H9 (cell line): ENCODE measurements at regions not wholly inside any gene's neighbourhood (a gene's known extent, or its start where the extent isn't known, plus 50 kb on each side); places are given as distances from the start of the nearest gene placed in this dataset.

Source experiments
- DNase-seq: peaks from one replicate; pipeline ENCODE4 v3.0.0-alpha.2; 2017
- H2AFZ ChIP-seq: one replicate; pipeline ENCODE4 v1.6.1; 2013; ENCODE audit warnings: mild to moderate bottlenecking, low read length, control low read depth, moderate library complexity
- H2AK5ac ChIP-seq: 2 replicates; pipeline ENCODE4 v1.6.1; 2013; ENCODE audit warnings: low read length, control low read depth, mixed read lengths; ENCODE audit not compliant: insufficient read length
- H2BK120ac ChIP-seq: one replicate; pipeline ENCODE4 v1.6.1; 2013; ENCODE audit warnings: low read depth, mild to moderate bottlenecking, low read length, control low read depth, inconsistent platforms; ENCODE audit not compliant: poor library complexity, severe bottlenecking
- H2BK12ac ChIP-seq: 2 replicates; pipeline ENCODE4 v1.6.1; 2013; ENCODE audit warnings: low read length, control low read depth, mixed read lengths, low read depth; ENCODE audit not compliant: insufficient read length
- H2BK15ac ChIP-seq: 2 replicates; pipeline ENCODE4 v1.6.1; 2013; ENCODE audit warnings: low read depth, low read length, control low read depth
- H2BK20ac ChIP-seq: one replicate; pipeline ENCODE4 v1.6.1; 2013; ENCODE audit warnings: low read depth, mild to moderate bottlenecking, low read length, control low read depth, inconsistent platforms; ENCODE audit not compliant: poor library complexity, severe bottlenecking
- H2BK5ac ChIP-seq: 2 replicates; pipeline ENCODE4 v1.6.1; 2013; ENCODE audit warnings: low read length, control low read depth, mixed read lengths; ENCODE audit not compliant: insufficient read length
- H3K14ac ChIP-seq: 2 replicates; pipeline ENCODE4 v1.6.1; 2013; ENCODE audit warnings: low read length, control low read depth; ENCODE audit not compliant: insufficient read depth
- H3K18ac ChIP-seq: 2 replicates; pipeline ENCODE4 v1.6.1; 2013; ENCODE audit warnings: low read depth, mild to moderate bottlenecking, mixed read lengths, low read length, control low read depth; ENCODE audit not compliant: insufficient read length
- H3K23ac ChIP-seq: 2 replicates; pipeline ENCODE4 v1.6.1; 2013; ENCODE audit warnings: low read length, control low read depth, mixed read lengths, low read depth; ENCODE audit not compliant: insufficient read length
- H3K23me2 ChIP-seq: 2 replicates; pipeline ENCODE4 v1.6.1; 2013; ENCODE audit warnings: low read depth, mild to moderate bottlenecking, mixed read lengths, low read length, control low read depth; ENCODE audit not compliant: insufficient read length, poor library complexity, severe bottlenecking
- H3K27ac ChIP-seq: 2 replicates; pipeline ENCODE4 v1.5.1; 2013; ENCODE audit warnings: low read length, control low read depth, mixed read lengths, low read depth; ENCODE audit not compliant: insufficient read length
- H3K27me3 ChIP-seq: 2 replicates; pipeline ENCODE4 v1.6.1; 2013; ENCODE audit warnings: low read length, control low read depth, inconsistent platforms; ENCODE audit not compliant: insufficient read depth
- H3K4ac ChIP-seq: 2 replicates; pipeline ENCODE4 v1.6.1; 2013; ENCODE audit warnings: low read depth, mild to moderate bottlenecking, control low read depth, inconsistent platforms, low read length, moderate library complexity
- H3K4me1 ChIP-seq: 2 replicates; pipeline ENCODE4 v1.6.1; 2013; ENCODE audit warnings: low read length, control low read depth, inconsistent platforms; ENCODE audit not compliant: insufficient read depth
- H3K4me2 ChIP-seq: 2 replicates; pipeline ENCODE4 v1.6.1; 2013; ENCODE audit warnings: low read length, control low read depth, mixed read lengths; ENCODE audit not compliant: insufficient read length, insufficient read depth
- H3K56ac ChIP-seq: 2 replicates; pipeline ENCODE4 v1.6.1; 2013; ENCODE audit warnings: low read depth, mild to moderate bottlenecking, mixed read lengths, low read length, control low read depth; ENCODE audit not compliant: insufficient read length
- H3K79me1 ChIP-seq: 2 replicates; pipeline ENCODE4 v1.6.1; 2013; ENCODE audit warnings: low read depth, mild to moderate bottlenecking, moderate library complexity, low read length, control low read depth, inconsistent platforms; ENCODE audit not compliant: insufficient read depth, poor library complexity, severe bottlenecking
- H3K79me2 ChIP-seq: 2 replicates; pipeline ENCODE4 v1.6.1; 2013; ENCODE audit warnings: low read length, control low read depth, inconsistent platforms; ENCODE audit not compliant: insufficient read depth
- H3K9ac ChIP-seq: 2 replicates; pipeline ENCODE4 v1.6.1; 2013; ENCODE audit warnings: low read length, control low read depth, mixed read lengths; ENCODE audit not compliant: insufficient read length; ENCODE audit errors: extremely low read depth
- H3K9me3 ChIP-seq: one replicate; pipeline ENCODE4 v1.6.1; 2013; ENCODE audit warnings: low read depth, low read length, inconsistent platforms; ENCODE audit not compliant: control insufficient read depth
- H3T11ph ChIP-seq: one replicate; pipeline ENCODE4 v1.6.1; 2013; ENCODE audit warnings: mild to moderate bottlenecking, low read length, control low read depth, inconsistent platforms
- H4K20me1 ChIP-seq: one replicate; pipeline ENCODE4 v1.6.1; 2013; ENCODE audit not compliant: control insufficient read depth, insufficient read length, insufficient read depth
- H4K5ac ChIP-seq: 2 replicates; pipeline ENCODE4 v1.6.1; 2013; ENCODE audit warnings: low read depth, mild to moderate bottlenecking, mixed read lengths, low read length, control low read depth; ENCODE audit not compliant: insufficient read length
- H4K8ac ChIP-seq: replicated peaks from 2 replicates; pipeline ENCODE4 v1.6.1; 2013; ENCODE audit warnings: low read length, control low read depth, mixed read lengths, low read depth; ENCODE audit not compliant: insufficient read length
- H4K91ac ChIP-seq: 2 replicates; pipeline ENCODE4 v1.6.1; 2013; ENCODE audit warnings: low read depth, mild to moderate bottlenecking, moderate library complexity, mixed read lengths, low read length, control low read depth; ENCODE audit not compliant: insufficient read length
- H3K27ac Mint-ChIP-seq, 3 experiments: 2 replicates in 2 of 3; 3 replicates in 1 of 3; pipeline ENCODE4 v1.8.0; 2020 to 2021; ENCODE audit warnings: mixed read lengths in 3 of 3, mild to moderate bottlenecking in 1 of 3, moderate library complexity in 1 of 3
- H3K27me3 Mint-ChIP-seq: 2 replicates; pipeline ENCODE4 v1.8.0; 2021; ENCODE audit warnings: low read depth, mild to moderate bottlenecking, moderate library complexity, mixed read lengths
- H3K36me3 Mint-ChIP-seq, 3 experiments: 2 replicates in 2 of 3; 3 replicates in 1 of 3; pipeline ENCODE4 v1.8.0; 2020 to 2021; ENCODE audit warnings: low read depth in 3 of 3, mixed read lengths in 3 of 3; ENCODE audit not compliant: insufficient read depth in 1 of 3
- H3K4me1 Mint-ChIP-seq, 2 experiments: 2 replicates each; pipeline ENCODE4 v1.8.0; 2020; ENCODE audit warnings: mixed read lengths in 2 of 2
- H3K4me3 Mint-ChIP-seq, 2 experiments: 2 replicates in 1 of 2; 3 replicates in 1 of 2; pipeline ENCODE4 v1.8.0; 2020 to 2021; ENCODE audit warnings: mild to moderate bottlenecking in 2 of 2, mixed read lengths in 2 of 2, moderate library complexity in 1 of 2
- H3K9me3 Mint-ChIP-seq, 2 experiments: 2 replicates in 1 of 2; 3 replicates in 1 of 2; pipeline ENCODE4 v1.8.0; 2020; ENCODE audit warnings: mild to moderate bottlenecking in 2 of 2, mixed read lengths in 2 of 2, moderate library complexity in 1 of 2
- WGBS: extraction: QIAGEN DNeasy Blood & Tissue Kit; methylation state at CpG from one replicate; pipeline ENCODE4 v1.1.7; 2013; ENCODE audit warnings: missing lambda C conversion rate, low lambda C conversion rate, mixed read lengths; ENCODE audit not compliant: insufficient read length; ENCODE audit errors: extremely low coverage; 5-methylcytosine and 5-hydroxymethylcytosine counted together
- TF ChIP-seq, protein P1 (sequence below): fragments of 200-600 bp; sonication (generic); conservative IDR thresholded peaks from 3 replicates; pipeline ENCODE4 v1.8.0; 2021; ENCODE audit warnings: antibody characterized with exemption, mild to moderate bottlenecking

GRCh38 chr16:51592535-51593300, 441.6 kb upstream of the SALL1 start:
- peak overlapping the region; percentile 10 to 71 (median 41); a peak in 3 of 7 replicates for H3K27ac Mint-ChIP-seq
- no peak overlapping the region for H3K4me3 Mint-ChIP-seq
- Histone ChIP-seq H3K4ac (no peak overlapping the region), H3K18ac (no peak overlapping the region), H3K23ac (no peak overlapping the region), H3K9ac (no peak overlapping the region), H3K56ac (no peak overlapping the region), H3K4me1 (peaks cover 7% of the 10 kb centered on the region; the same call in 1 of the 2 replicates), H3K27ac (no peak overlapping the region), H2BK5ac (no peak overlapping the region), H4K8ac (no peak overlapping the region), H2BK20ac (no peak overlapping the region), H3K14ac (no peak overlapping the region), H3K23me2 (no peaks in the 10 kb centered on the region), H3K9me3 (no peaks in the 10 kb centered on the region), H4K20me1 (no peaks in the 10 kb centered on the region), H3K79me1 (no peaks in the 10 kb centered on the region), H2AFZ (no peak overlapping the region), H2AK5ac (no peak overlapping the region), H2BK120ac (no peak overlapping the region), H2BK12ac (no peak overlapping the region), H4K5ac (no peak overlapping the region), H2BK15ac (no peak overlapping the region), H3T11ph (no peak overlapping the region), H3K79me2 (no peaks in the 10 kb centered on the region), H3K4me2 (no peak overlapping the region), H4K91ac (no peak overlapping the region), H3K27me3 (no peaks in the 10 kb centered on the region)
- 0 out of 2 replicates have a peak, but pooled peaks cover 2% of the 10 kb centered on the region for H3K27me3 Mint-ChIP-seq
- no peak for DNase-seq
- H3K9me3 Mint-ChIP-seq: peaks cover under 1 to 9% of the 10 kb centered on the region in 2 experiments
- no CpG with 5 or more reads among the region's 9 CpGs for WGBS
- TF ChIP-seq, protein P1, sequence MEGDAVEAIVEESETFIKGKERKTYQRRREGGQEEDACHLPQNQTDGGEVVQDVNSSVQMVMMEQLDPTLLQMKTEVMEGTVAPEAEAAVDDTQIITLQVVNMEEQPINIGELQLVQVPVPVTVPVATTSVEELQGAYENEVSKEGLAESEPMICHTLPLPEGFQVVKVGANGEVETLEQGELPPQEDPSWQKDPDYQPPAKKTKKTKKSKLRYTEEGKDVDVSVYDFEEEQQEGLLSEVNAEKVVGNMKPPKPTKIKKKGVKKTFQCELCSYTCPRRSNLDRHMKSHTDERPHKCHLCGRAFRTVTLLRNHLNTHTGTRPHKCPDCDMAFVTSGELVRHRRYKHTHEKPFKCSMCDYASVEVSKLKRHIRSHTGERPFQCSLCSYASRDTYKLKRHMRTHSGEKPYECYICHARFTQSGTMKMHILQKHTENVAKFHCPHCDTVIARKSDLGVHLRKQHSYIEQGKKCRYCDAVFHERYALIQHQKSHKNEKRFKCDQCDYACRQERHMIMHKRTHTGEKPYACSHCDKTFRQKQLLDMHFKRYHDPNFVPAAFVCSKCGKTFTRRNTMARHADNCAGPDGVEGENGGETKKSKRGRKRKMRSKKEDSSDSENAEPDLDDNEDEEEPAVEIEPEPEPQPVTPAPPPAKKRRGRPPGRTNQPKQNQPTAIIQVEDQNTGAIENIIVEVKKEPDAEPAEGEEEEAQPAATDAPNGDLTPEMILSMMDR: no peak
- H3K4me1 Mint-ChIP-seq: peaks cover 14 to 16% of the 10 kb centered on the region in 2 experiments
- peaks cover 4 to 13% (median 5%) of the 10 kb centered on the region in 3 experiments; a peak in 5 of 7 replicates for H3K36me3 Mint-ChIP-seq
